DND-41 (cell line): ENCODE measurements at regions not wholly inside any gene's neighbourhood (a gene's known extent, or its start where the extent isn't known, plus 50 kb on each side); places are given as distances from the start of the nearest gene placed in this dataset.
"Not testable (repeated sequence)": the region's sequence is repeated elsewhere in the genome, so short reads cannot be mapped to it uniquely, and the experiment has no call there.

Experiments used
- ATAC-seq: fragments of 200-7000 bp; cut with Tn5 transposase; 3 replicates; pipeline ENCODE4 v1.9.1; 2021; ENCODE audit warnings: low read depth; ENCODE audit not compliant: insufficient read depth
- DNase-seq: peaks from one replicate; pipeline ENCODE4 v3.0.0-alpha.2; 2020
- H2AFZ ChIP-seq: 2 replicates; pipeline ENCODE4 v1.6.0; 2012; ENCODE audit warnings: low read depth, low read length
- H3K27ac ChIP-seq: 2 replicates; pipeline ENCODE4 v1.5.1; 2012; ENCODE audit warnings: low read length, inconsistent platforms
- H3K27me3 ChIP-seq: fragments of 200-600 bp; sonication (generic); 2 replicates; pipeline ENCODE4 v1.6.0; 2012; ENCODE audit warnings: low read length, mild to moderate bottlenecking, inconsistent platforms; ENCODE audit not compliant: insufficient read depth, poor library complexity
- H3K36me3 ChIP-seq: 2 replicates; pipeline ENCODE4 v1.5.1; 2012; ENCODE audit warnings: low read length, inconsistent platforms; ENCODE audit not compliant: insufficient read depth
- H3K4me1 ChIP-seq: 2 replicates; pipeline ENCODE4 v1.5.1; 2012; ENCODE audit warnings: mild to moderate bottlenecking, low read length; ENCODE audit not compliant: insufficient read depth
- H3K4me2 ChIP-seq: 2 replicates; pipeline ENCODE4 v1.6.0; 2012; ENCODE audit warnings: mild to moderate bottlenecking, moderate library complexity, low read length, inconsistent platforms; ENCODE audit not compliant: insufficient read depth
- H3K4me3 ChIP-seq, 2 experiments: fragments of 200-600 bp in 1 of 2; shearing (Covaris generic) in 1 of 2; 2 replicates each; pipeline ENCODE4 v1.5.1; 2012 to 2016; ENCODE audit warnings: inconsistent platforms in 2 of 2, low read length in 2 of 2, mild to moderate bottlenecking in 2 of 2, low read depth in 1 of 2, moderate library complexity in 1 of 2
- H3K79me2 ChIP-seq: 2 replicates; pipeline ENCODE4 v1.6.0; 2012; ENCODE audit warnings: low read length, inconsistent platforms; ENCODE audit not compliant: insufficient read depth
- H3K9ac ChIP-seq: 2 replicates; pipeline ENCODE4 v1.6.0; 2012; ENCODE audit warnings: low read depth, mild to moderate bottlenecking, inconsistent platforms, low read length, moderate library complexity
- H3K9me3 ChIP-seq: 2 replicates; pipeline ENCODE4 v1.5.1; 2012; ENCODE audit warnings: low read length, moderate library complexity, mild to moderate bottlenecking, inconsistent platforms; ENCODE audit not compliant: insufficient read depth, severe bottlenecking
- H4K20me1 ChIP-seq: 2 replicates; pipeline ENCODE4 v1.6.0; 2012; ENCODE audit warnings: low read length; ENCODE audit not compliant: insufficient read depth
- CTCF ChIP-seq: IDR thresholded peaks from 2 replicates; pipeline ENCODE4 v1.5.1; 2012; ENCODE audit warnings: borderline replicate concordance, low read length, moderate library complexity, mild to moderate bottlenecking; ENCODE audit not compliant: poor library complexity, severe bottlenecking; ENCODE audit errors: extremely low read depth
- EZH2 ChIP-seq: IDR thresholded peaks from 3 replicates; pipeline ENCODE4 v1.6.1; 2012; ENCODE audit warnings: borderline replicate concordance, low read depth, mild to moderate bottlenecking, moderate library complexity, low read length, inconsistent platforms; ENCODE audit not compliant: severe bottlenecking

- Histone ChIP-seq H3K36me3 (no peaks in the 10 kb centered on the region), H3K27me3 (peaks cover 4% of the 10 kb centered on the region), H3K4me3 (no peak overlapping the region), H3K4me1 (no peaks in the 10 kb centered on the region), H4K20me1 (no peaks in the 10 kb centered on the region), H3K4me2 (no peak overlapping the region), H3K9ac (no peak overlapping the region), H3K27ac (no peak overlapping the region), H3K9me3 (no peaks in the 10 kb centered on the region), H3K79me2 (no peaks in the 10 kb centered on the region), H2AFZ (no peak overlapping the region)
- no peak for ATAC-seq
- no peak for DNase-seq
- TF ChIP-seq CTCF (no peak), EZH2 (no peak)
Observed at GRCh38 chr2:204160989-204161388, 224.4 kb downstream of the ICOS start.

- no peak for TF ChIP-seq EZH2
- TF ChIP-seq CTCF, result no peak
- Histone ChIP-seq H3K4me1 (no peaks in the 10 kb centered on the region), H3K4me2 (no peak overlapping the region), H3K9me3 (no peaks in the 10 kb centered on the region), H3K27me3 (peaks cover 4% of the 10 kb centered on the region), H4K20me1 (no peaks in the 10 kb centered on the region), H3K36me3 (no peaks in the 10 kb centered on the region), H3K79me2 (no peaks in the 10 kb centered on the region), H2AFZ (no peak overlapping the region), H3K4me3 (no peak overlapping the region), H3K9ac (no peak overlapping the region), H3K27ac (no peak overlapping the region)
- DNase-seq, result no peak
- ATAC-seq, result no peak
Observed at GRCh38 chr2:204161886-204162285, 225.3 kb downstream of the ICOS start.

- Histone ChIP-seq H2AFZ (no peak overlapping the region), H3K27me3 (peaks cover 8% of the 10 kb centered on the region), H3K27ac (no peak overlapping the region), H3K9me3 (no peaks in the 10 kb centered on the region), H3K9ac (no peak overlapping the region), H3K4me2 (no peak overlapping the region), H3K4me3 (no peak overlapping the region), H3K36me3 (no peaks in the 10 kb centered on the region), H3K4me1 (no peaks in the 10 kb centered on the region), H3K79me2 (no peaks in the 10 kb centered on the region), H4K20me1 (no peaks in the 10 kb centered on the region)
- DNase-seq (no peak), ATAC-seq (no peak)
- no peak for TF ChIP-seq CTCF
- no peak for TF ChIP-seq EZH2
Observed at GRCh38 chr2:204166961-204167360, 230.4 kb downstream of the ICOS start.

- peaks cover 10% of the 10 kb centered on the region for H3K27me3 ChIP-seq
- H3K9me3 ChIP-seq, H3K79me2 ChIP-seq, H3K36me3 ChIP-seq, H4K20me1 ChIP-seq, DNase-seq, H3K9ac ChIP-seq, H3K4me1 ChIP-seq, H3K4me3 ChIP-seq, ATAC-seq, H3K27ac ChIP-seq, H3K4me2 ChIP-seq, H2AFZ ChIP-seq: not testable (repeated sequence)
Observed at GRCh38 chr2:204167670-204168069, 231.1 kb downstream of the ICOS start.
